ENCODE measurements at regions not wholly inside any gene's neighbourhood (a gene's known extent, or its start where the extent isn't known, plus 50 kb on each side); places are given as distances from the start of the nearest gene placed in this dataset.

- Mint-ChIP-seq H3K4me1 (ENCODE audit: low read depth) (peaks cover 2% of the 10 kb centered on the region), H3K36me3 (ENCODE audit: low read depth) (no peaks in the 10 kb centered on the region), H3K27me3 (ENCODE audit: low read depth) (no peaks in the 10 kb centered on the region), H3K4me3 (no peak overlapping the region), H3K27ac (no peak overlapping the region), H3K9me3 (peaks cover 9% of the 10 kb centered on the region)
Observed at GRCh38 chr12:24425601-24425970, 476.1 kb upstream of the SOX5 start.

GRCh38 chr12:24424889-24425600 is 475.6 kb upstream of the SOX5 start:
- H3K4me3 Mint-ChIP-seq, result no peak overlapping the region
- H3K9me3 Mint-ChIP-seq, result peaks cover 9% of the 10 kb centered on the region
- H3K36me3 Mint-ChIP-seq (ENCODE audit: low read depth), result no peaks in the 10 kb centered on the region
- no peak overlapping the region for H3K27ac Mint-ChIP-seq
- H3K4me1 Mint-ChIP-seq (ENCODE audit: low read depth), result peaks cover 2% of the 10 kb centered on the region
- H3K27me3 Mint-ChIP-seq (ENCODE audit: low read depth), result no peaks in the 10 kb centered on the region

GRCh38 chr12:24424376-24424775 is 474.9 kb upstream of the SOX5 start:
- H3K27ac Mint-ChIP-seq, result no peak overlapping the region
- H3K4me3 Mint-ChIP-seq, result no peak overlapping the region
- H3K4me1 Mint-ChIP-seq (ENCODE audit: low read depth), result peaks cover 2% of the 10 kb centered on the region
- no peaks in the 10 kb centered on the region for H3K27me3 Mint-ChIP-seq (ENCODE audit: low read depth)
- no peaks in the 10 kb centered on the region for H3K36me3 Mint-ChIP-seq (ENCODE audit: low read depth)
- H3K9me3 Mint-ChIP-seq, result peaks cover 9% of the 10 kb centered on the region

- Mint-ChIP-seq H3K4me3 (no peak overlapping the region), H3K27ac (no peak overlapping the region), H3K4me1 (ENCODE audit: low read depth) (peaks cover 2% of the 10 kb centered on the region), H3K36me3 (ENCODE audit: low read depth) (no peaks in the 10 kb centered on the region), H3K9me3 (peaks cover 9% of the 10 kb centered on the region), H3K27me3 (ENCODE audit: low read depth) (no peaks in the 10 kb centered on the region)
Observed at GRCh38 chr12:24423611-24424010, 474.1 kb upstream of the SOX5 start.

- H3K4me3 Mint-ChIP-seq, result no peak overlapping the region
- peaks cover 9% of the 10 kb centered on the region for H3K9me3 Mint-ChIP-seq
- no peaks in the 10 kb centered on the region for H3K36me3 Mint-ChIP-seq (ENCODE audit: low read depth)
- H3K27me3 Mint-ChIP-seq (ENCODE audit: low read depth), result no peaks in the 10 kb centered on the region
- H3K4me1 Mint-ChIP-seq (ENCODE audit: low read depth), result peaks cover 2% of the 10 kb centered on the region
- H3K27ac Mint-ChIP-seq, result no peak overlapping the region
Observed at GRCh38 chr12:24421759-24422158, 472.3 kb upstream of the SOX5 start.

- Mint-ChIP-seq H3K4me3 (no peak overlapping the region), H3K27me3 (ENCODE audit: low read depth) (no peaks in the 10 kb centered on the region), H3K36me3 (ENCODE audit: low read depth) (no peaks in the 10 kb centered on the region), H3K27ac (no peak overlapping the region), H3K9me3 (peaks cover 9% of the 10 kb centered on the region), H3K4me1 (ENCODE audit: low read depth) (no peaks in the 10 kb centered on the region)
Observed at GRCh38 chr12:24418157-24418556, 468.7 kb upstream of the SOX5 start.

GRCh38 chr12:24416423-24417109 is 467.1 kb upstream of the SOX5 start:
- Mint-ChIP-seq H3K4me3 (no peak overlapping the region), H3K9me3 (peaks cover 9% of the 10 kb centered on the region), H3K4me1 (ENCODE audit: low read depth) (no peaks in the 10 kb centered on the region), H3K27ac (no peak overlapping the region), H3K36me3 (ENCODE audit: low read depth) (no peaks in the 10 kb centered on the region), H3K27me3 (ENCODE audit: low read depth) (no peaks in the 10 kb centered on the region)

GRCh38 chr12:24415934-24416333 is 466.5 kb upstream of the SOX5 start:
- Mint-ChIP-seq H3K36me3 (ENCODE audit: low read depth) (no peaks in the 10 kb centered on the region), H3K9me3 (peaks cover 2% of the 10 kb centered on the region), H3K4me3 (no peak overlapping the region), H3K4me1 (ENCODE audit: low read depth) (no peaks in the 10 kb centered on the region), H3K27ac (no peak overlapping the region), H3K27me3 (ENCODE audit: low read depth) (no peaks in the 10 kb centered on the region)

GRCh38 chr12:24414480-24414879 is 465.0 kb upstream of the SOX5 start:
- Mint-ChIP-seq H3K4me1 (ENCODE audit: low read depth) (no peaks in the 10 kb centered on the region), H3K4me3 (no peak overlapping the region), H3K36me3 (ENCODE audit: low read depth) (no peaks in the 10 kb centered on the region), H3K27me3 (ENCODE audit: low read depth) (no peaks in the 10 kb centered on the region), H3K9me3 (no peaks in the 10 kb centered on the region), H3K27ac (no peak overlapping the region)

- H3K4me1 Mint-ChIP-seq (ENCODE audit: low read depth), result peaks cover 5% of the 10 kb centered on the region
- no peak overlapping the region for H3K4me3 Mint-ChIP-seq
- no peaks in the 10 kb centered on the region for H3K9me3 Mint-ChIP-seq
- no peaks in the 10 kb centered on the region for H3K27me3 Mint-ChIP-seq (ENCODE audit: low read depth)
- no peak overlapping the region for H3K27ac Mint-ChIP-seq
- H3K36me3 Mint-ChIP-seq (ENCODE audit: low read depth), result no peaks in the 10 kb centered on the region
Observed at GRCh38 chr12:24411948-24412347, 462.5 kb upstream of the SOX5 start.

GRCh38 chr12:24409868-24410267 is 460.4 kb upstream of the SOX5 start:
- Mint-ChIP-seq H3K27me3 (ENCODE audit: low read depth) (no peaks in the 10 kb centered on the region), H3K9me3 (no peaks in the 10 kb centered on the region), H3K4me1 (ENCODE audit: low read depth) (peaks cover 5% of the 10 kb centered on the region), H3K27ac (no peak overlapping the region), H3K4me3 (no peak overlapping the region), H3K36me3 (ENCODE audit: low read depth) (no peaks in the 10 kb centered on the region)

GRCh38 chr12:24408305-24408704 is 458.8 kb upstream of the SOX5 start:
- peaks cover 5% of the 10 kb centered on the region for H3K4me1 Mint-ChIP-seq (ENCODE audit: low read depth)
- no peaks in the 10 kb centered on the region for H3K27me3 Mint-ChIP-seq (ENCODE audit: low read depth)
- no peaks in the 10 kb centered on the region for H3K9me3 Mint-ChIP-seq
- no peak overlapping the region for H3K27ac Mint-ChIP-seq
- H3K4me3 Mint-ChIP-seq, result no peak overlapping the region
- H3K36me3 Mint-ChIP-seq (ENCODE audit: low read depth), result no peaks in the 10 kb centered on the region

- Mint-ChIP-seq H3K27me3 (ENCODE audit: low read depth) (no peaks in the 10 kb centered on the region), H3K9me3 (no peaks in the 10 kb centered on the region), H3K4me3 (no peak overlapping the region), H3K27ac (no peak overlapping the region), H3K36me3 (ENCODE audit: low read depth) (no peaks in the 10 kb centered on the region), H3K4me1 (ENCODE audit: low read depth) (peaks cover 5% of the 10 kb centered on the region)
Observed at GRCh38 chr12:24407884-24408283, 458.4 kb upstream of the SOX5 start.

- Mint-ChIP-seq H3K27ac (no peak overlapping the region), H3K27me3 (ENCODE audit: low read depth) (no peaks in the 10 kb centered on the region), H3K4me3 (no peak overlapping the region), H3K4me1 (ENCODE audit: low read depth) (peaks cover 5% of the 10 kb centered on the region), H3K36me3 (ENCODE audit: low read depth) (no peaks in the 10 kb centered on the region), H3K9me3 (no peaks in the 10 kb centered on the region)
Observed at GRCh38 chr12:24404086-24404815, 454.8 kb upstream of the SOX5 start.

- no peaks in the 10 kb centered on the region for H3K27me3 Mint-ChIP-seq (ENCODE audit: low read depth)
Observed at GRCh38 chr12:24400533-24400932, 451.1 kb upstream of the SOX5 start.

More at GRCh38 chr12:24400533-24400932, 451.1 kb upstream of the SOX5 start:
- H3K27ac Mint-ChIP-seq, result no peak overlapping the region
- no peaks in the 10 kb centered on the region for H3K4me1 Mint-ChIP-seq (ENCODE audit: low read depth)
- no peaks in the 10 kb centered on the region for H3K9me3 Mint-ChIP-seq
- H3K36me3 Mint-ChIP-seq (ENCODE audit: low read depth), result no peaks in the 10 kb centered on the region
- H3K4me3 Mint-ChIP-seq, result no peak overlapping the region
